ENCODE measurements at regions not wholly inside any gene's neighbourhood (a gene's known extent, or its start where the extent isn't known, plus 50 kb on each side); places are given as distances from the start of the nearest gene placed in this dataset.

DNA sequence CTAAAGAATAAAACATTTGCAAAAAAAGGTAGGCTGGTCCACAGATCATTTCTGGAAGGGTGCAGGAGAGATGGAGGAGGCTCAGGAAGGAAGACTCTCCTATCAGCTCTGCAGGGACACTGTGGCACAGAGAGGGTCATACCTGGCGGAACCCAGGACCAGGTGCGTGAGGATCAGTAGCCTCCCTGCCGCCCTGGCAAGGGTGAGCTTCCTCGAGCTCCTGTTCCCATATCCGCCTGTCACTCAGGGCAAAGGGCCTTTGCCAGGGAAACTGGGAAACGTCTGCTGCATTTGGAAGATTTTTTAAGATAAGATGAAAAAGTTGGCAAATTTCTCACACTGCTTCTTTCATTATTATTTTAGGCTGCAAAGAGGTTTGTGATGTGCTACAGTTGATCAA lies 112.1 kb upstream of the TIAM1 start:
- Histone ChIP-seq H3K9me1 (replicated peaks; ENCODE audit: control insufficient read depth, extremely low read depth, insufficient read depth, low read length) (no peaks in the 10 kb centered on the region), H3K27ac (ENCODE audit: insufficient read depth, low read depth, low read length) (no peak overlapping the region), H2AFZ (ENCODE audit: low read depth, low read length) (no peak overlapping the region), H3K4me3 (replicated peaks in 1 of 3; ENCODE audit: insufficient read depth in 1 of 3, low read depth in 1 of 3, low read length in 3 of 3) (no peak overlapping the region), H4K20me1 (replicated peaks; ENCODE audit: control insufficient read depth, extremely low read depth, insufficient read depth, low read length) (no peaks in the 10 kb centered on the region), H3K4me2 (ENCODE audit: insufficient read depth, low read length) (no peak overlapping the region), H3K27me3 (ENCODE audit: control insufficient read depth in 2 of 2, insufficient read depth in 2 of 2, low read length in 2 of 2) (no peaks in the 10 kb centered on the region), H3K9ac (replicated peaks; ENCODE audit: extremely low read depth, insufficient read depth, low read length) (no peak overlapping the region), H3K4me1 (ENCODE audit: control insufficient read depth, extremely low read depth, insufficient read depth, low read length) (no peaks in the 10 kb centered on the region), H3K9me3 (replicated peaks; ENCODE audit: control insufficient read depth, insufficient read depth, low read length) (no peaks in the 10 kb centered on the region), H3K79me2 (ENCODE audit: control insufficient read depth, insufficient read depth, low read length) (no peaks in the 10 kb centered on the region), H3K36me3 (ENCODE audit: control insufficient read depth in 2 of 2, extremely low read depth in 1 of 2, insufficient read depth in 2 of 2, low read length in 2 of 2) (no peaks in the 10 kb centered on the region)
- DNase-seq (ENCODE audit: low read depth, low spot score) = no peak
- intact Hi-C loops (cut with micrococcal nuclease) = no loop called here
- no peak for FAIRE-seq
- dilution Hi-C loops (cut with MboI; ENCODE audit: extremely low pct_ligation_motif_present, low sequenced_read_pairs) = no loop called here
- ChIA-PET POLR2A (no interaction called here), CTCF (no interaction called here)
- no peak for TF ChIP-seq FOS (IDR thresholded peaks at IDR 0.05; ENCODE audit: borderline replicate concordance, insufficient read depth, low read length)
- TF ChIP-seq JUN (IDR thresholded peaks at IDR 0.05; ENCODE audit: borderline replicate concordance, insufficient read depth, insufficient read length, low read depth) = no peak
- no peak for TF ChIP-seq EZH2 (IDR thresholded peaks at IDR 0.05; ENCODE audit: borderline replicate concordance, low read depth, low read length, severe bottlenecking)
- no peak for TF ChIP-seq POLR2AphosphoS5 (IDR thresholded peaks at IDR 0.05; ENCODE audit: insufficient read depth, low read depth, low read length)
- TF ChIP-seq GATA2 (IDR thresholded peaks at IDR 0.05; ENCODE audit: insufficient read depth, insufficient read length, low read depth, low read length) = no peak
- TF ChIP-seq CTCF (IDR thresholded peaks at IDR 0.05; ENCODE audit: extremely low read depth in 1 of 2, insufficient read depth in 1 of 2, low read depth in 1 of 2, low read length in 2 of 2) = no peak
- TF ChIP-seq, protein P1, sequence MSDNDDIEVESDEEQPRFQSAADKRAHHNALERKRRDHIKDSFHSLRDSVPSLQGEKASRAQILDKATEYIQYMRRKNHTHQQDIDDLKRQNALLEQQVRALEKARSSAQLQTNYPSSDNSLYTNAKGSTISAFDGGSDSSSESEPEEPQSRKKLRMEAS (IDR thresholded peaks at IDR 0.05; ENCODE audit: insufficient read depth, insufficient read length) = no peak
- no peak for TF ChIP-seq MYC (IDR thresholded peaks at IDR 0.05; ENCODE audit: low read depth, low read length)
- no peak for TF ChIP-seq POLR2A (IDR thresholded peaks at IDR 0.05; ENCODE audit: low read depth, low read length)
- no TSS peak for BruUV-seq (replicated peaks)
